ENCODE measurements at regions not wholly inside any gene's neighbourhood (a gene's known extent, or its start where the extent isn't known, plus 50 kb on each side); places are given as distances from the start of the nearest gene placed in this dataset.

DNA sequence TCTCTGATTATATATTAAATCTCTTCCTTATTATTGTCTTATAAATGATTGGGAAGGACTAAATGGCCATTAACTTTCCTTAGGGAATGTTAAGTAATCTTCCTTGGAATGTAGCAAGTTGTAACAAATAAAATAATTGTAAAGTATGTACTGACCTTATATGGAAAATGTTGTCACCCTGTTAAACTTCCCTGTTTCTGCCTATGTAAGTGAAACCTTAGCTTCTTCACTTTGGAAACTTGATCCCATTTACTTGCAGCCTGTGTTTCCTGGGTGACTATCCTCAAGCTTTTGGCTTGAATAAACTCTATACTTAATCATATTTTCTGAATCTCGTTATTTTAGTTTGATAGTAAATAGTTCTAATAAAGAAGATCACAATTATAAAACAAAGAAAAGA lies 519.5 kb upstream of the PTCHD4 start:
- H3K27me3 ChIP-seq (ENCODE audit: insufficient read depth, poor library complexity, severe bottlenecking) = no peaks in the 10 kb centered on the region
- DNase-seq (ENCODE audit: low read depth in 1 of 2, low spot score in 1 of 2) = no peak
- H3K4me3 ChIP-seq (replicated peaks; ENCODE audit: insufficient read depth, low read length) = no peak overlapping the region
- no peak overlapping the region for H3K27ac ChIP-seq (replicated peaks)
- no peak for TF ChIP-seq CTCF (IDR thresholded peaks at IDR 0.05; ENCODE audit: insufficient read depth, low read length)
- TF ChIP-seq GABPA (IDR thresholded peaks at IDR 0.05; ENCODE audit: low read depth) = no peak
- TF ChIP-seq SPI1 (IDR thresholded peaks at IDR 0.05; ENCODE audit: borderline replicate concordance, low read depth) = no peak
- TF ChIP-seq, protein P1, sequence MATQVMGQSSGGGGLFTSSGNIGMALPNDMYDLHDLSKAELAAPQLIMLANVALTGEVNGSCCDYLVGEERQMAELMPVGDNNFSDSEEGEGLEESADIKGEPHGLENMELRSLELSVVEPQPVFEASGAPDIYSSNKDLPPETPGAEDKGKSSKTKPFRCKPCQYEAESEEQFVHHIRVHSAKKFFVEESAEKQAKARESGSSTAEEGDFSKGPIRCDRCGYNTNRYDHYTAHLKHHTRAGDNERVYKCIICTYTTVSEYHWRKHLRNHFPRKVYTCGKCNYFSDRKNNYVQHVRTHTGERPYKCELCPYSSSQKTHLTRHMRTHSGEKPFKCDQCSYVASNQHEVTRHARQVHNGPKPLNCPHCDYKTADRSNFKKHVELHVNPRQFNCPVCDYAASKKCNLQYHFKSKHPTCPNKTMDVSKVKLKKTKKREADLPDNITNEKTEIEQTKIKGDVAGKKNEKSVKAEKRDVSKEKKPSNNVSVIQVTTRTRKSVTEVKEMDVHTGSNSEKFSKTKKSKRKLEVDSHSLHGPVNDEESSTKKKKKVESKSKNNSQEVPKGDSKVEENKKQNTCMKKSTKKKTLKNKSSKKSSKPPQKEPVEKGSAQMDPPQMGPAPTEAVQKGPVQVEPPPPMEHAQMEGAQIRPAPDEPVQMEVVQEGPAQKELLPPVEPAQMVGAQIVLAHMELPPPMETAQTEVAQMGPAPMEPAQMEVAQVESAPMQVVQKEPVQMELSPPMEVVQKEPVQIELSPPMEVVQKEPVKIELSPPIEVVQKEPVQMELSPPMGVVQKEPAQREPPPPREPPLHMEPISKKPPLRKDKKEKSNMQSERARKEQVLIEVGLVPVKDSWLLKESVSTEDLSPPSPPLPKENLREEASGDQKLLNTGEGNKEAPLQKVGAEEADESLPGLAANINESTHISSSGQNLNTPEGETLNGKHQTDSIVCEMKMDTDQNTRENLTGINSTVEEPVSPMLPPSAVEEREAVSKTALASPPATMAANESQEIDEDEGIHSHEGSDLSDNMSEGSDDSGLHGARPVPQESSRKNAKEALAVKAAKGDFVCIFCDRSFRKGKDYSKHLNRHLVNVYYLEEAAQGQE (IDR thresholded peaks at IDR 0.05; ENCODE audit: insufficient replicate concordance, low read depth) = no peak
- no peak for TF ChIP-seq POLR2AphosphoS5 (IDR thresholded peaks at IDR 0.05; ENCODE audit: low read depth)

DNA sequence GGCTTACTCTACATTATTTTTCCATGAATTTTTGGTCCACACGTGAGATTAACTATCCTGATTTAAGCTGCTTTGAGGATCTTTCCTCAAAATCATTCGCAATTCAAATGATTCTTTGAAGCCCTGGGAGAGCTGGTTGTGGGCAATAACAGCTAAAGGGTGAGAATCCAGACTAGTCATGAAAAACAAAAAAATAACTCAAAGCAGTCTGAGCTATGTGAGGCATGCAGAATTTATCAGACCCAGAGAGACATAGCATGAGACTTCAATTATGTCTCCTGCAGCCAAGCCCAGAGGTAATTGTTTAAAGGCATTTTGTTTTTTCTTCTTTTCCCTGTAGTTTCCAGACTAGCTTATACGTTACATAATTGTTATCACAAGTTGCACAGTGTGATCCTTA lies 517.3 kb upstream of the PTCHD4 start:
- Histone ChIP-seq H3K27me3 (ENCODE audit: insufficient read depth, poor library complexity, severe bottlenecking) (no peaks in the 10 kb centered on the region), H3K27ac (replicated peaks) (no peak overlapping the region), H3K4me3 (replicated peaks; ENCODE audit: insufficient read depth, low read length) (no peak overlapping the region)
- DNase-seq (ENCODE audit: low read depth in 1 of 2, low spot score in 1 of 2) = no peak
- TF ChIP-seq, protein P1 (IDR thresholded peaks at IDR 0.05; ENCODE audit: insufficient replicate concordance, low read depth) = no peak
- TF ChIP-seq POLR2AphosphoS5 (IDR thresholded peaks at IDR 0.05; ENCODE audit: low read depth) (no peak), SPI1 (IDR thresholded peaks at IDR 0.05; ENCODE audit: borderline replicate concordance, low read depth) (no peak), GABPA (IDR thresholded peaks at IDR 0.05; ENCODE audit: low read depth) (no peak), CTCF (IDR thresholded peaks at IDR 0.05; ENCODE audit: insufficient read depth, low read length) (no peak)

DNA sequence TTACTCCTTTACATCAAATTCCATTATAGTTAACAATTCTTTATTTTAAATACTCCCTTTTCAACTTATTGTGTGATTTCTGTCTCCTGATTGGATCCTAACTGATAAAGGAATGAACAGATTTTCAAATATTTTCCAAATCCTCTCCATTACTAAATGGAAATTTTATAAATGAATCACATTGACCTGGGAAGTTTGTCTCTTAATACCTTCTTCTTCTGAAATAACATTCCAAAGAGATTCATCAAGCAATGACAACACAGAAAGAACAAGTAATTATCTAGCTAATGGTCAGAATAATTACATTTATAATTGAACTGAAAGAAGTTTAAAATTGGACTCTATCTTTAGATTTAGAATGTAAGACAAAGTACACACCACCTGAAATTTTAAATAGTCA lies 515.4 kb upstream of the PTCHD4 start:
- DNase-seq (ENCODE audit: low read depth in 1 of 2, low spot score in 1 of 2) = no peak
- no peak overlapping the region for H3K4me3 ChIP-seq (replicated peaks; ENCODE audit: insufficient read depth, low read length)
- no peak overlapping the region for H3K27ac ChIP-seq (replicated peaks)
- H3K27me3 ChIP-seq (ENCODE audit: insufficient read depth, poor library complexity, severe bottlenecking) = no peaks in the 10 kb centered on the region
- TF ChIP-seq POLR2AphosphoS5 (IDR thresholded peaks at IDR 0.05; ENCODE audit: low read depth) (no peak), CTCF (IDR thresholded peaks at IDR 0.05; ENCODE audit: insufficient read depth, low read length) (no peak), SPI1 (IDR thresholded peaks at IDR 0.05; ENCODE audit: borderline replicate concordance, low read depth) (no peak), GABPA (IDR thresholded peaks at IDR 0.05; ENCODE audit: low read depth) (no peak)
- TF ChIP-seq, protein P1 (IDR thresholded peaks at IDR 0.05; ENCODE audit: insufficient replicate concordance, low read depth) = no peak
